Body of pancreas (tissue), 4 donors: ENCODE measurements at regions not wholly inside any gene's neighbourhood (a gene's known extent, or its start where the extent isn't known, plus 50 kb on each side); places are given as distances from the start of the nearest gene placed in this dataset.

Source experiments
- CTCF ChIP-seq, 7 experiments: fragments of 450-650 bp in 4 of 7; fragments of 200-600 bp in 3 of 7; sonication (generic) in 3 of 7; IDR thresholded peaks; one replicate each; pipeline ENCODE4 v1.5.1; 2016 to 2019; ENCODE audit warnings: antibody characterized with exemption in 7 of 7
- POLR2A ChIP-seq, 3 donors: fragments of 450-650 bp; IDR thresholded peaks; one replicate each; pipeline ENCODE4 v1.6.1; 2016; ENCODE audit warnings: antibody characterized with exemption in 3 of 3, mild to moderate bottlenecking in 2 of 3

DNA sequence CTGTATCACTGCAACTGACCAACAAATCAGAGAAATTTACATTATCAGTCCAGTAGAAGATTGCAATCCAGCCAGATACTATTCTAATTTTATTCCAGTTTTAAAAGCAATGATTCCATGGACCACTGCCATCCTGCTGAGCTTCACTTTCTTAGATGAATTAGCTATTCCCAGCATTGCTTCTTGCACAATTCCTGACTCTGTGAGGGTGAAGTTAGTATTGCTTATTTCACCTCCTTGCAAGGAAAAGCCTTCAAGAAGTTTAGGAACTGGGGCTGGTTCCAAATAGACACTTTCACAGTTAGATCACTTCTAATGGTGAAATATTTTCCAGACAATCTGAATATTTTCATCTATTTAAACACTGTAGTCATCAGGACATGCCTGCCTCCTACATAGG, 338.6 kb upstream of the TNC start:
- TF ChIP-seq CTCF (IDR thresholded peaks at IDR 0.05) (no peak), POLR2A (IDR thresholded peaks at IDR 0.05) (no peak)
